ENCODE measurements at regions not wholly inside any gene's neighbourhood (a gene's known extent, or its start where the extent isn't known, plus 50 kb on each side); places are given as distances from the start of the nearest gene placed in this dataset.

DNA sequence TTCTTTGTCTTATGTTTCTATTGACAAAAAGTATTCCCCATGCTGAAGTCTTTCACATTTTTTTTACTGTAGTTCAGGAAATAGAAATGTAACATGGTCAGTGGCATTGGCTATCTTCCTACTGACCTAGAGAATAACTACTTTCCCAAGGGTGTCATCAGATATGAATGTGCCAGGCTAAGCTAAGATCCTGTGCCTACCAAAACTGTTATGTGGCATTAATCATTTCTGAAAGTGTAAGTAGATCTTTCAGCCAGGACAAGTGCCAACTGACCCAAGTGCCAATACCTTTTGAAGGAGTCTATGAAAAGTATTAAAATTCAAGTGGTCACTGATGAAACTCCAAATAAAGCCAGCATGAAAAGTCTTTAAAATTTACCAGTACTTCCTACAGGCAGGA is 165.3 kb downstream of the TNFSF18 start:
- POLR2A ChIA-PET (ENCODE audit: unreplicated experiment), result no interaction called here
- Histone ChIP-seq H3K79me1 (ENCODE audit: low read depth in 1 of 2, low read length in 2 of 2) (no peaks in the 10 kb centered on the region), H2BK120ac (ENCODE audit: low read depth, low read length) (peak overlapping the region; percentile 25; the same call in 1 of the 2 replicates), H3K23ac (ENCODE audit: low read depth, low read length) (no peak overlapping the region), H3K27me3 (ENCODE audit: control insufficient read depth, insufficient read depth, low read length) (no peaks in the 10 kb centered on the region), H2AK9ac (replicated peaks; ENCODE audit: low read depth, low read length, poor library complexity) (no peak overlapping the region), H2AFZ (replicated peaks; ENCODE audit: low read length, poor library complexity) (no peak overlapping the region), H3K4me2 (ENCODE audit: low read depth, low read length) (no peak overlapping the region), H2AK5ac (ENCODE audit: low read depth, low read length) (no peak overlapping the region; the same call in 1 of the 2 replicates), H3K27ac (ENCODE audit: insufficient read depth, low read length) (no peak overlapping the region), H2BK20ac (ENCODE audit: low read depth, low read length) (peak overlapping the region; percentile 58; the same call in 1 of the 2 replicates), H4K5ac (ENCODE audit: low read depth, low read length) (peak overlapping the region; percentile 63; the same call in 1 of the 2 replicates), H3K56ac (ENCODE audit: extremely low read depth, insufficient read depth, low read length) (no peak overlapping the region), H2BK5ac (ENCODE audit: low read depth, low read length, poor library complexity, severe bottlenecking) (no peak overlapping the region), H3K14ac (replicated peaks; ENCODE audit: low read depth, low read length) (0 out of 2 replicates have a peak overlapping the region, but pooled peaks have one; percentile 22), H3K36me3 (ENCODE audit: control insufficient read depth, insufficient read depth, low read length) (no peaks in the 10 kb centered on the region), H2BK15ac (ENCODE audit: low read depth, low read length) (peak overlapping the region; percentile 83; the same call in 1 of the 3 replicates), H3K9me1 (ENCODE audit: insufficient read depth, low read length) (peaks cover 7% of the 10 kb centered on the region; the same call in 1 of the 2 replicates), H4K8ac (ENCODE audit: low read depth in 2 of 2, low read length in 2 of 2) (peak overlapping the region in 1 of 2 experiments; percentile 17; a peak in 1 of 4 replicates), H3K4me3 (ENCODE audit: insufficient read depth, low read depth, low read length) (no peak overlapping the region), H3K18ac (ENCODE audit: low read depth, low read length) (peak overlapping the region; percentile 61; the same call in 1 of the 2 replicates), H4K20me1 (ENCODE audit: insufficient read depth, low read length) (no peaks in the 10 kb centered on the region), H3K9me3 (ENCODE audit: control insufficient read depth, insufficient read depth, low read length) (no peaks in the 10 kb centered on the region), H3K9ac (ENCODE audit: low read depth, low read length) (no peak overlapping the region), H3K4ac (ENCODE audit: low read depth, low read length) (no peak overlapping the region; the same call in 1 of the 2 replicates), H4K91ac (ENCODE audit: insufficient read depth, low read depth, low read length) (no peak overlapping the region), H3K4me1 (ENCODE audit: control insufficient read depth, insufficient read depth, low read length) (peaks cover 11% of the 10 kb centered on the region)
- ATAC-seq (ENCODE audit: low read depth) (no peak), DNase-seq (no peak)
- no peak for TF ChIP-seq NFE2L2 (IDR thresholded peaks at IDR 0.05; ENCODE audit: low read depth, low read length)
- no peak for TF ChIP-seq CHD1 (IDR thresholded peaks at IDR 0.05; ENCODE audit: low read depth, low read length)
- TF ChIP-seq, protein P1, sequence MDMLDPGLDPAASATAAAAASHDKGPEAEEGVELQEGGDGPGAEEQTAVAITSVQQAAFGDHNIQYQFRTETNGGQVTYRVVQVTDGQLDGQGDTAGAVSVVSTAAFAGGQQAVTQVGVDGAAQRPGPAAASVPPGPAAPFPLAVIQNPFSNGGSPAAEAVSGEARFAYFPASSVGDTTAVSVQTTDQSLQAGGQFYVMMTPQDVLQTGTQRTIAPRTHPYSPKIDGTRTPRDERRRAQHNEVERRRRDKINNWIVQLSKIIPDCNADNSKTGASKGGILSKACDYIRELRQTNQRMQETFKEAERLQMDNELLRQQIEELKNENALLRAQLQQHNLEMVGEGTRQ (IDR thresholded peaks at IDR 0.05; ENCODE audit: low read depth, low read length), result no peak
- no peak for TF ChIP-seq FOS (IDR thresholded peaks at IDR 0.05; ENCODE audit: low read depth, low read length)
- no peak for TF ChIP-seq RAD21 (IDR thresholded peaks at IDR 0.05; ENCODE audit: low read length)
- no peak for TF ChIP-seq RFX5 (IDR thresholded peaks at IDR 0.05; ENCODE audit: low read depth, low read length)
- TF ChIP-seq BHLHE40 (IDR thresholded peaks at IDR 0.05; ENCODE audit: low read depth, low read length), result no peak
- no peak for TF ChIP-seq MAZ (IDR thresholded peaks at IDR 0.05; ENCODE audit: borderline replicate concordance, low read depth, low read length)
- no peak for TF ChIP-seq POLR2A (IDR thresholded peaks at IDR 0.05; ENCODE audit: low read depth, low read length)
- no peak for TF ChIP-seq SMC3 (IDR thresholded peaks at IDR 0.05; ENCODE audit: low read depth, low read length)
- TF ChIP-seq CEBPB (IDR thresholded peaks at IDR 0.05; ENCODE audit: low read depth, low read length), result no peak
- TF ChIP-seq, protein P2, sequence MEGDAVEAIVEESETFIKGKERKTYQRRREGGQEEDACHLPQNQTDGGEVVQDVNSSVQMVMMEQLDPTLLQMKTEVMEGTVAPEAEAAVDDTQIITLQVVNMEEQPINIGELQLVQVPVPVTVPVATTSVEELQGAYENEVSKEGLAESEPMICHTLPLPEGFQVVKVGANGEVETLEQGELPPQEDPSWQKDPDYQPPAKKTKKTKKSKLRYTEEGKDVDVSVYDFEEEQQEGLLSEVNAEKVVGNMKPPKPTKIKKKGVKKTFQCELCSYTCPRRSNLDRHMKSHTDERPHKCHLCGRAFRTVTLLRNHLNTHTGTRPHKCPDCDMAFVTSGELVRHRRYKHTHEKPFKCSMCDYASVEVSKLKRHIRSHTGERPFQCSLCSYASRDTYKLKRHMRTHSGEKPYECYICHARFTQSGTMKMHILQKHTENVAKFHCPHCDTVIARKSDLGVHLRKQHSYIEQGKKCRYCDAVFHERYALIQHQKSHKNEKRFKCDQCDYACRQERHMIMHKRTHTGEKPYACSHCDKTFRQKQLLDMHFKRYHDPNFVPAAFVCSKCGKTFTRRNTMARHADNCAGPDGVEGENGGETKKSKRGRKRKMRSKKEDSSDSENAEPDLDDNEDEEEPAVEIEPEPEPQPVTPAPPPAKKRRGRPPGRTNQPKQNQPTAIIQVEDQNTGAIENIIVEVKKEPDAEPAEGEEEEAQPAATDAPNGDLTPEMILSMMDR (conservative IDR thresholded peaks at IDR 0.05; ENCODE audit: low read depth, low read length), result no peak
- no peak for TF ChIP-seq MAFK (IDR thresholded peaks at IDR 0.05; ENCODE audit: low read depth, low read length)
- TF ChIP-seq MXI1 (IDR thresholded peaks at IDR 0.05; ENCODE audit: borderline replicate concordance, low read depth, low read length), result no peak
- TF ChIP-seq, protein P3, sequence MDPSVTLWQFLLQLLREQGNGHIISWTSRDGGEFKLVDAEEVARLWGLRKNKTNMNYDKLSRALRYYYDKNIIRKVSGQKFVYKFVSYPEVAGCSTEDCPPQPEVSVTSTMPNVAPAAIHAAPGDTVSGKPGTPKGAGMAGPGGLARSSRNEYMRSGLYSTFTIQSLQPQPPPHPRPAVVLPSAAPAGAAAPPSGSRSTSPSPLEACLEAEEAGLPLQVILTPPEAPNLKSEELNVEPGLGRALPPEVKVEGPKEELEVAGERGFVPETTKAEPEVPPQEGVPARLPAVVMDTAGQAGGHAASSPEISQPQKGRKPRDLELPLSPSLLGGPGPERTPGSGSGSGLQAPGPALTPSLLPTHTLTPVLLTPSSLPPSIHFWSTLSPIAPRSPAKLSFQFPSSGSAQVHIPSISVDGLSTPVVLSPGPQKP (IDR thresholded peaks at IDR 0.05; ENCODE audit: borderline replicate concordance, low read depth, low read length), result no peak
- no peak for TF ChIP-seq RCOR1 (IDR thresholded peaks at IDR 0.05; ENCODE audit: insufficient replicate concordance, low read length)
- CTCF ChIA-PET, result no interaction called here
- intact Hi-C loops (cut with micrococcal nuclease) (no loop called here), dilution Hi-C loops (cut with HindIII; ENCODE audit: low sequenced_read_pairs, unreplicated experiment) (no loop called here), in situ Hi-C loops (cut with MboI; ENCODE audit: low sequenced_read_pairs) (no loop called here)
- BruUV-seq (replicated peaks), result no TSS peak

Measured in IMR-90 (cell line).